Gastrocnemius medialis (tissue), 4 donors: ENCODE measurements at regions not wholly inside any gene's neighbourhood (a gene's known extent, or its start where the extent isn't known, plus 50 kb on each side); places are given as distances from the start of the nearest gene placed in this dataset.

ENCODE experiments used
- CTCF ChIP-seq, 5 experiments: fragments of 450-650 bp in 3 of 5; fragments of 200-600 bp in 2 of 5; sonication (generic) in 2 of 5; IDR thresholded peaks in 4 of 5; conservative IDR thresholded peaks in 1 of 5; 1 replicate in 4 of 5; 2 replicates in 1 of 5; pipeline ENCODE4 v1.5.1; 2016 to 2019; ENCODE audit warnings: antibody characterized with exemption in 5 of 5, mild to moderate bottlenecking in 3 of 5, moderate library complexity in 3 of 5
- POLR2A ChIP-seq, 2 donors: fragments of 450-650 bp; IDR thresholded peaks; one replicate each; pipeline ENCODE4 v1.6.1; 2017; ENCODE audit warnings: antibody characterized with exemption in 2 of 2, mild to moderate bottlenecking in 2 of 2, moderate library complexity in 2 of 2

GRCh38 chr6:16043171-16044135, 85.4 kb upstream of the MYLIP start:
- TF ChIP-seq POLR2A (IDR thresholded peaks at IDR 0.05) (no peak), CTCF (IDR thresholded peaks at IDR 0.05 in 4 of 5, conservative IDR thresholded peaks at IDR 0.05 in 1 of 5) (no peak)
